ENCODE measurements at regions not wholly inside any gene's neighbourhood (a gene's known extent, or its start where the extent isn't known, plus 50 kb on each side); places are given as distances from the start of the nearest gene placed in this dataset.

DNA sequence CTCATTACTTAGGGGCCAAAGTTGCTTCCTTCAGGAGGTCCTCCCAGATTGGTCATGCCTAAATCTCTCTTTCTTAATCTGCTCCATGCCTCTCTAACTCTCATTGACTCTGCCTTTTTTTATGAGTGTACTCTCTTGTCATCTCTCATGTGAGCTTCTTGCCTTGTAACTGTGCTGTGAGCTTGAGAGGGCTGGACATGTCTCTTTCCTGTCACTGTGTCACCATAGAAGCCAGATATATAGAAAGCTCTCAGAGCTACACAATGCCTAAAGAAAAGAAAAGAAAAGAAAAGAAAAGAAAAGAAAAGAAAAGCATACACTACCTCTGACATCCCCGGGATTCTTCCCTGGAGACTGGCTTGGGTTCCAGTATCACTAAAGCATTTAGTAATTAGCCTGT is 161.5 kb upstream of the SKOR2 start (continued):
- TF ChIP-seq ZFP36 (IDR thresholded peaks at IDR 0.05; ENCODE audit: borderline replicate concordance, partially characterized antibody) (no peak), GATA3 (IDR thresholded peaks at IDR 0.05; ENCODE audit: borderline replicate concordance) (no peak), TFCP2L1 (CRISPR knock-in tag; IDR thresholded peaks at IDR 0.05) (no peak), SREBF2 (IDR thresholded peaks at IDR 0.05) (no peak)
- TF ChIP-seq, protein P1, sequence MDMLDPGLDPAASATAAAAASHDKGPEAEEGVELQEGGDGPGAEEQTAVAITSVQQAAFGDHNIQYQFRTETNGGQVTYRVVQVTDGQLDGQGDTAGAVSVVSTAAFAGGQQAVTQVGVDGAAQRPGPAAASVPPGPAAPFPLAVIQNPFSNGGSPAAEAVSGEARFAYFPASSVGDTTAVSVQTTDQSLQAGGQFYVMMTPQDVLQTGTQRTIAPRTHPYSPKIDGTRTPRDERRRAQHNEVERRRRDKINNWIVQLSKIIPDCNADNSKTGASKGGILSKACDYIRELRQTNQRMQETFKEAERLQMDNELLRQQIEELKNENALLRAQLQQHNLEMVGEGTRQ (IDR thresholded peaks at IDR 0.05): no peak
- TF ChIP-seq, protein P2, sequence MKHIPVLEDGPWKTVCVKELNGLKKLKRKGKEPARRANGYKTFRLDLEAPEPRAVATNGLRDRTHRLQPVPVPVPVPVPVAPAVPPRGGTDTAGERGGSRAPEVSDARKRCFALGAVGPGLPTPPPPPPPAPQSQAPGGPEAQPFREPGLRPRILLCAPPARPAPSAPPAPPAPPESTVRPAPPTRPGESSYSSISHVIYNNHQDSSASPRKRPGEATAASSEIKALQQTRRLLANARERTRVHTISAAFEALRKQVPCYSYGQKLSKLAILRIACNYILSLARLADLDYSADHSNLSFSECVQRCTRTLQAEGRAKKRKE (CRISPR knock-in tag; IDR thresholded peaks at IDR 0.05; ENCODE audit: low read depth): no peak

DNA sequence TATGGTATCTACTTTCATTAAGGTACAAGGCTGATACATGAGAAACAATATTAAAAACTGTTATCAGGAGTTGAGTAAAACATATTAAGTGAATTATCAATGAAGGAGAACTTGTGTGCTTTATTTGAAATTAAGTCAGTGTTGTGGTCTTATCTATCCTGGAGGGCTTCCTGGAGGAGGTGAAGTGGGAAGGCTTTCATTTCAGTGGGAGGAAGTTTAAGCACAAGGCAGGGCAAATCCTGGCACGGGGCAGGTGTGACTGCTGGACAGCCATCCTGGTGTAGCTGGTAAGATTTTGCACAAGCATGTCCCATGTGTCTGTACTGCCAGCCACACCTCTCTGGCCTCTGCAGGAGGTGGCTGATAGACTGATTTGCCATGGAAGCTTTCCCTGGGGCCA is 159.7 kb upstream of the SKOR2 start:
- no peak overlapping the region for H3K27ac ChIP-seq
- ATAC-seq: no peak
- no peak overlapping the region for H3K4me3 ChIP-seq
- DNase-seq (ENCODE audit: low read depth in 1 of 2, low spot score in 1 of 2): no peak
- H3K4me2 ChIP-seq: no peak overlapping the region
- H3K9me3 ChIP-seq: no peaks in the 10 kb centered on the region
- CTCF ChIA-PET: interaction anchor here (0.7 kb wide), 1 partner anchor 20 kb away, joined by 3 read pairs; no protein-coding TSS in a partner anchor
- POLR2A ChIA-PET: no interaction called here
- FAIRE-seq: no peak
- no peaks in the 10 kb centered on the region for H3K4me1 ChIP-seq
- WGBS (ENCODE audit: missing lambda C conversion rate): 0% methylated on average over 1 of the region's 1 CpG
- TF ChIP-seq HOXB5 (CRISPR knock-in tag; IDR thresholded peaks at IDR 0.05) (no peak), ZFP36 (IDR thresholded peaks at IDR 0.05; ENCODE audit: borderline replicate concordance, partially characterized antibody) (peak; percentile 18), FOXS1 (CRISPR knock-in tag; IDR thresholded peaks at IDR 0.05) (no peak)

DNA sequence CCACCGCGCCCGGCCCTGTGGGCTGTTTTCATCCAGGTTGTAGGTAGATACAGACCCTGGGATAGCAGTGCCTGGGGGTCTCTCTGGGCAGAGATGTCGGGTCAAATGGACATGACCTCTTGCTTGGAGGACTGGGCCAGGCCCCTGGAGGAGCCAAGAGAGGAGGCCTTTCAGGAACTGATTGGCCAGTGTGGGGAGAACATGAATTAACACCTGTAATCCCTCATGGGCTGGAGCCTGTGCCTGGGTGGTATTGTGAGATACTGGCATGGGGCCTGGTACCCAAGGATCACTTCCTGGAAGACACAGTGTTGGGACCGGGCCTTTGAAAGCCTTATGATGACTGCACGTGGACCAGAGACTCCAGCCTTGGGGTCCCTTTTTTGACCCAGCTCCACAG is 158.7 kb upstream of the SKOR2 start:
- TF ChIP-seq MYC (IDR thresholded peaks at IDR 0.05; ENCODE audit: borderline replicate concordance, low read length): no peak
- no peak for TF ChIP-seq RNF2 (IDR thresholded peaks at IDR 0.05; ENCODE audit: borderline replicate concordance, low read depth)
- no peak for TF ChIP-seq EP300 (IDR thresholded peaks at IDR 0.05)
- TF ChIP-seq, protein P2 (CRISPR knock-in tag; IDR thresholded peaks at IDR 0.05; ENCODE audit: low read depth): no peak
- TF ChIP-seq POLR2AphosphoS2 (conservative IDR thresholded peaks at IDR 0.05; ENCODE audit: low read length): no peak
- no peak for TF ChIP-seq BHLHE40 (IDR thresholded peaks at IDR 0.05; ENCODE audit: low read depth, low read length)
- TF ChIP-seq ZSCAN20 (CRISPR knock-in tag; IDR thresholded peaks at IDR 0.05): no peak
- TF ChIP-seq, protein P3, sequence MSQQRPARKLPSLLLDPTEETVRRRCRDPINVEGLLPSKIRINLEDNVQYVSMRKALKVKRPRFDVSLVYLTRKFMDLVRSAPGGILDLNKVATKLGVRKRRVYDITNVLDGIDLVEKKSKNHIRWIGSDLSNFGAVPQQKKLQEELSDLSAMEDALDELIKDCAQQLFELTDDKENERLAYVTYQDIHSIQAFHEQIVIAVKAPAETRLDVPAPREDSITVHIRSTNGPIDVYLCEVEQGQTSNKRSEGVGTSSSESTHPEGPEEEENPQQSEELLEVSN (IDR thresholded peaks at IDR 0.05; ENCODE audit: borderline replicate concordance, low read depth): no peak
- TF ChIP-seq NR3C1 (IDR thresholded peaks at IDR 0.05): no peak
- no peak for TF ChIP-seq HOXB5 (CRISPR knock-in tag; IDR thresholded peaks at IDR 0.05)
- TF ChIP-seq, protein P1 (IDR thresholded peaks at IDR 0.05): no peak
- TF ChIP-seq CBX2 (IDR thresholded peaks at IDR 0.05; ENCODE audit: borderline replicate concordance, low read depth): no peak
- no peak for TF ChIP-seq ZFP36 (IDR thresholded peaks at IDR 0.05; ENCODE audit: borderline replicate concordance, partially characterized antibody)
- TF ChIP-seq ELK1 (IDR thresholded peaks at IDR 0.05; ENCODE audit: low read depth, low read length): no peak
- no peak for TF ChIP-seq HEYL (CRISPR knock-in tag; IDR thresholded peaks at IDR 0.05)
- TF ChIP-seq, protein P4, sequence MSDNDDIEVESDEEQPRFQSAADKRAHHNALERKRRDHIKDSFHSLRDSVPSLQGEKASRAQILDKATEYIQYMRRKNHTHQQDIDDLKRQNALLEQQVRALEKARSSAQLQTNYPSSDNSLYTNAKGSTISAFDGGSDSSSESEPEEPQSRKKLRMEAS (IDR thresholded peaks at IDR 0.05): no peak
- no peak for TF ChIP-seq NPAS2 (CRISPR knock-in tag; IDR thresholded peaks at IDR 0.05; ENCODE audit: borderline replicate concordance)
- TF ChIP-seq EHMT2 (IDR thresholded peaks at IDR 0.05; ENCODE audit: low read depth): no peak
- TF ChIP-seq CEBPB (IDR thresholded peaks at IDR 0.05): no peak
- no peak overlapping the region for H3K27ac ChIP-seq
- ChIA-PET POLR2A (no interaction called here), CTCF (no interaction called here)
- no peak overlapping the region for H3K4me3 ChIP-seq
- FAIRE-seq (no peak), DNase-seq (ENCODE audit: low read depth in 1 of 2, low spot score in 1 of 2) (no peak), ATAC-seq (no peak)
- no peaks in the 10 kb centered on the region for H3K9me3 ChIP-seq
- H3K4me1 ChIP-seq: no peaks in the 10 kb centered on the region
- WGBS (ENCODE audit: missing lambda C conversion rate): 83% methylated on average over 2 of the region's 6 CpGs
- no peak overlapping the region for H3K4me2 ChIP-seq

Measured in A549 (cell line).